PC-9 (cell line): ENCODE measurements at regions not wholly inside any gene's neighbourhood (a gene's known extent, or its start where the extent isn't known, plus 50 kb on each side); places are given as distances from the start of the nearest gene placed in this dataset.

Experiments
- BruUV-seq: library from RNA; stranded (reverse); fragments of 400-500 nt; replicated peaks from 2 replicates; lab custom pipeline; 2021; lab: Mats Ljungman, UMichigan
- CTCF ChIA-PET: fragments of 300-600 bp; sonication (Branson Sonifier 250); formaldehyde crosslinking; loops from one replicate; lab custom pipeline; 2022; ENCODE audit warnings: antibody characterized with exemption; lab: Charles Lee
- POLR2A ChIA-PET: fragments of 300-600 bp; sonication (Branson Sonifier 250); formaldehyde crosslinking; loops from one replicate; lab custom pipeline; 2022; ENCODE audit warnings: antibody characterized with exemption; ENCODE audit not compliant: unreplicated experiment; lab: Charles Lee
- DNase-seq, 2 experiments: peaks; one replicate each; pipeline versions ENCODE4 v3.0.0 to v3.0.0-alpha.2; 2015 to 2022; ENCODE audit warnings: mixed read lengths in 1 of 2
- H2AFZ ChIP-seq: fragments of 200-600 bp; sonication (generic); 2 replicates; pipeline ENCODE4 v1.8.1; 2017; ENCODE audit warnings: antibody characterized with exemption
- H3F3A ChIP-seq: fragments of 200-600 bp; sonication (generic); 2 replicates; pipeline ENCODE4 v1.8.1; 2017; ENCODE audit warnings: antibody characterized with exemption, mild to moderate bottlenecking, low read depth; ENCODE audit not compliant: insufficient read depth
- H3K27ac ChIP-seq: fragments of 200-600 bp; sonication (generic); 2 replicates; pipeline ENCODE4 v1.6.1; 2016; ENCODE audit warnings: mixed run types
- H3K27me3 ChIP-seq: fragments of 200-600 bp; sonication (generic); 2 replicates; pipeline ENCODE4 v1.6.1; 2016; ENCODE audit warnings: low read depth, mixed run types; ENCODE audit not compliant: insufficient read depth
- H3K36me3 ChIP-seq: fragments of 200-600 bp; sonication (generic); 2 replicates; pipeline ENCODE4 v1.6.1; 2016; ENCODE audit warnings: low read depth, mixed run types
- H3K4me1 ChIP-seq: fragments of 200-600 bp; sonication (generic); replicated peaks from 2 replicates; pipeline ENCODE4 v1.6.1; 2016; ENCODE audit warnings: mixed run types; ENCODE audit not compliant: insufficient read depth
- H3K4me2 ChIP-seq: fragments of 200-600 bp; sonication (generic); 2 replicates; pipeline ENCODE4 v1.6.1; 2017; ENCODE audit warnings: mixed run types
- H3K4me3 ChIP-seq: fragments of 200-600 bp; sonication (generic); 2 replicates; pipeline ENCODE4 v1.6.1; 2016; ENCODE audit warnings: mixed run types
- H3K79me2 ChIP-seq: fragments of 200-600 bp; sonication (generic); 2 replicates; pipeline ENCODE4 v1.6.1; 2017; ENCODE audit warnings: low read depth, mixed run types
- H3K9me2 ChIP-seq: fragments of 200-600 bp; sonication (generic); 2 replicates; pipeline ENCODE4 v1.8.1; 2017; ENCODE audit warnings: mild to moderate bottlenecking; ENCODE audit not compliant: insufficient read depth
- H3K9me3 ChIP-seq: fragments of 200-600 bp; sonication (generic); 2 replicates; pipeline ENCODE4 v1.8.1; 2016; ENCODE audit warnings: low read depth; ENCODE audit not compliant: insufficient read depth
- H4K20me1 ChIP-seq: fragments of 200-600 bp; sonication (generic); 2 replicates; pipeline ENCODE4 v1.8.1; 2017; ENCODE audit not compliant: insufficient read depth
- CTCF ChIP-seq: fragments of 200-600 bp; sonication (generic); conservative IDR thresholded peaks from 2 replicates; pipeline ENCODE4 v1.6.1; 2017; ENCODE audit warnings: mixed run types, antibody characterized with exemption, mild to moderate bottlenecking, moderate library complexity
- EZH2 ChIP-seq: fragments of 200-600 bp; sonication (generic); IDR thresholded peaks from 2 replicates; pipeline ENCODE4 v1.8.0; 2017; ENCODE audit warnings: antibody characterized with exemption, low read depth
- intact Hi-C: fragments of 100-400 bp; cut with micrococcal nuclease; formaldehyde crosslinking; loops from one replicate; pipeline ENCODE4 v1.10.0; 2022; ENCODE audit not compliant: unreplicated experiment

GRCh38 chr2:16195681-16196070 lies 255.3 kb downstream of the MYCN start:
- intact Hi-C loops, result no loop called here
- Histone ChIP-seq H3K4me2 (no peak overlapping the region), H3K9me3 (no peaks in the 10 kb centered on the region), H3F3A (no peaks in the 10 kb centered on the region), H3K36me3 (no peaks in the 10 kb centered on the region), H3K4me3 (no peak overlapping the region), H4K20me1 (no peaks in the 10 kb centered on the region), H2AFZ (no peak overlapping the region), H3K27ac (no peak overlapping the region), H3K9me2 (no peaks in the 10 kb centered on the region), H3K79me2 (no peaks in the 10 kb centered on the region), H3K4me1 (no peaks in the 10 kb centered on the region), H3K27me3 (peaks cover 54% of the 10 kb centered on the region)
- CTCF ChIA-PET, result no interaction called here
- BruUV-seq, result no TSS peak
- DNase-seq, result no peak
- POLR2A ChIA-PET, result no interaction called here
- no peak for TF ChIP-seq CTCF
- TF ChIP-seq EZH2, result no peak

DNA sequence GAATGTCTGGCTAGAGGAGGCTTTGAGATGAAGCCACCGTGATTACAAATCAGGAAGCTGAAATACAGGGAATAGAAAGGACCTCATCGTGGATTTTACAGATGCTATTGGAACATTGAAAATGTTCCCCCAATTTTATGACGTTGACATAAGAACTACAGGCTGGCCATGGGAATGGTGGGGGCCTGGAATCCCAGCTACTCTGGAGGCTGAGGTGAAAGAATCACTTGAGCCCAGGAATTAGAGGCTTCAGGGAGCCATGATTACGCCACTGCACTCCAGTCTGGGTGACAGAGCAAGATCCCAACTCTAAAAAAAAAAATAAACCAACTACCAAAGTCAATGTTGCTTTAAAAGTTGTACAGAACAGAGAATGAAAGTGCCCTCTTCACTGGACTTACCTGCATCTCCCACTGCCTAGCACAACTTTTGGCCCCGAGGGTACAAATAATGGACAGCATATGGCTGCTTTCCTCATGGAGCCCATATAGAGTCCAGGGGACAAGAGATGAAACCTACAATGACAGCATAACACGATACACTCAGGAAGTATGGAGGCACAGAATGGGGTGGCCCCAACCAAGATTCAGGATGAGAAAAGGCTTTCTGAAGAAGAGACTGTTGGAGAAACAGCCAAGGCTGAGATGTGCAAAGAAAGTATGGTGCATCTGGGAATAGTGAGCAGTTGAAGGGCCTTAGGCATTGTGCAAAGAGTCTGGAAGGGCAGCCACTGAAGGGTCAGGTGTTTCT lies 254.8 kb downstream of the MYCN start:
- no peak for DNase-seq
- CTCF ChIA-PET, result no interaction called here
- Histone ChIP-seq H3K4me2 (no peak overlapping the region), H3K9me2 (no peaks in the 10 kb centered on the region), H3K4me1 (no peaks in the 10 kb centered on the region), H3K79me2 (no peaks in the 10 kb centered on the region), H3K27ac (no peak overlapping the region), H3K9me3 (no peaks in the 10 kb centered on the region), H4K20me1 (no peaks in the 10 kb centered on the region), H3K27me3 (peaks cover 59% of the 10 kb centered on the region), H2AFZ (no peak overlapping the region), H3F3A (no peaks in the 10 kb centered on the region), H3K4me3 (no peak overlapping the region), H3K36me3 (no peaks in the 10 kb centered on the region)
- intact Hi-C loops, result no loop called here
- TF ChIP-seq EZH2 (no peak), CTCF (no peak)
- POLR2A ChIA-PET, result no interaction called here
- no TSS peak for BruUV-seq

DNA sequence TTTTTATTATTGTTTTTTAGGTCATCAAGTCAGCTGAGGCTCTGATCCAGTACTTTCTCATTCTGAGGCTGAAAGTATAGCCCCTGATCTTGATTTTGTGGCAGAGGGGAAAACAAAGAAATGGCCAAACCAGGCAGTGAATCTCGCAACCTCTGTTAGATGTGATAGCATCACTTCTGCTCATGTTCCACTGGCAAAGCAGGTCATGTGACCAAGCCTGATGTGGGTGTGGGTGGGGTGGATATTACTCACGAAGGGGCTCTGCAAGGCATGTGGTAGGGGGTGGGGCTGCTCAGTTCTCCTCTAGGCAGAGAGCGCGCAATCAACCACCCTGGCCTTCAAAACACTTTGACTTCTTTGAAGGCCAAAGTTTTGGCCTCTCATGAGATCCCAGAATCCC lies 254.2 kb downstream of the MYCN start:
- Histone ChIP-seq H3K36me3 (no peaks in the 10 kb centered on the region), H3K4me2 (no peak overlapping the region), H3F3A (no peaks in the 10 kb centered on the region), H3K9me2 (no peaks in the 10 kb centered on the region), H2AFZ (no peak overlapping the region), H3K27me3 (peaks cover 60% of the 10 kb centered on the region), H4K20me1 (no peaks in the 10 kb centered on the region), H3K79me2 (no peaks in the 10 kb centered on the region), H3K9me3 (no peaks in the 10 kb centered on the region), H3K4me1 (no peaks in the 10 kb centered on the region), H3K27ac (no peak overlapping the region), H3K4me3 (no peak overlapping the region)
- CTCF ChIA-PET, result no interaction called here
- no TSS peak for BruUV-seq
- POLR2A ChIA-PET, result no interaction called here
- intact Hi-C loops, result no loop called here
- no peak for TF ChIP-seq EZH2
- TF ChIP-seq CTCF, result no peak
- DNase-seq, result no peak
